Esophagus (tissue), 2 donors: ENCODE measurements at regions not wholly inside any gene's neighbourhood (a gene's known extent, or its start where the extent isn't known, plus 50 kb on each side); places are given as distances from the start of the nearest gene placed in this dataset.

ENCODE experiments used
- H3K27ac ChIP-seq, 2 donors: one replicate each; pipeline ENCODE4 v1.5.1; 2013; ENCODE audit warnings: low read depth in 2 of 2, mild to moderate bottlenecking in 2 of 2, inconsistent platforms in 1 of 2, low read length in 1 of 2, moderate library complexity in 1 of 2
- H3K27me3 ChIP-seq, 2 donors: one replicate each; pipeline ENCODE4 v1.6.1; 2013; ENCODE audit warnings: low read length in 2 of 2, control low read depth in 1 of 2, mild to moderate bottlenecking in 1 of 2; ENCODE audit not compliant: insufficient read depth in 2 of 2, control insufficient read depth in 1 of 2
- H3K36me3 ChIP-seq, 2 donors: one replicate each; pipeline ENCODE4 v1.6.1; 2013; ENCODE audit warnings: low read length in 1 of 2; ENCODE audit not compliant: control insufficient read depth in 2 of 2, insufficient read depth in 2 of 2
- H3K4me1 ChIP-seq, 2 donors: one replicate each; pipeline ENCODE4 v1.6.1; 2013; ENCODE audit warnings: low read length in 1 of 2; ENCODE audit not compliant: control insufficient read depth in 2 of 2, insufficient read depth in 2 of 2
- H3K4me3 ChIP-seq, 2 donors: one replicate each; pipeline ENCODE4 v1.5.1; 2013; ENCODE audit warnings: low read length in 2 of 2, mild to moderate bottlenecking in 2 of 2, low read depth in 1 of 2, moderate library complexity in 1 of 2
- H3K9me3 ChIP-seq, 2 donors: one replicate each; pipeline ENCODE4 v1.6.1; 2013; ENCODE audit warnings: mild to moderate bottlenecking in 2 of 2, low read depth in 1 of 2, low read length in 1 of 2, moderate library complexity in 1 of 2; ENCODE audit not compliant: control insufficient read depth in 2 of 2, insufficient read depth in 1 of 2
- WGBS, 2 donors: extraction: QIAGEN DNeasy Blood & Tissue Kit; methylation state at CpG; one replicate each; pipeline ENCODE4 v1.1.7; 2013; 5-methylcytosine and 5-hydroxymethylcytosine counted together
- donor health status: healthy with polysubstance abuse.
- donor health status: Bipolar disorder and iron deficiency.

- no peaks in the 10 kb centered on the region for H3K9me3 ChIP-seq
- H3K36me3 ChIP-seq = no peaks in the 10 kb centered on the region
- H3K27me3 ChIP-seq = no peaks in the 10 kb centered on the region
- WGBS, 2 donors = 72 to 81% methylated on average over 3 of the region's 3 CpGs
- no peak overlapping the region for H3K27ac ChIP-seq
- no peaks in the 10 kb centered on the region for H3K4me1 ChIP-seq
- H3K4me3 ChIP-seq = no peak overlapping the region
Measured at GRCh38 chr4:119731146-119731742, 102.6 kb upstream of the PDE5A start.

GRCh38 chr4:119730671-119730950 is 102.0 kb upstream of the PDE5A start:
- H3K4me1 ChIP-seq = no peaks in the 10 kb centered on the region
- H3K27me3 ChIP-seq = no peaks in the 10 kb centered on the region
- no peak overlapping the region for H3K27ac ChIP-seq
- H3K4me3 ChIP-seq = no peak overlapping the region
- no peaks in the 10 kb centered on the region for H3K9me3 ChIP-seq
- WGBS, 2 donors = 53 to 76% methylated on average over 1 of the region's 1 CpG
- no peaks in the 10 kb centered on the region for H3K36me3 ChIP-seq

- H3K27ac ChIP-seq = no peak overlapping the region
Measured at GRCh38 chr4:119729835-119730670, 101.4 kb upstream of the PDE5A start.

GRCh38 chr4:119728692-119729593 is 100.3 kb upstream of the PDE5A start:
- Histone ChIP-seq H3K4me1 (no peaks in the 10 kb centered on the region), H3K27ac (no peak overlapping the region), H3K36me3 (no peaks in the 10 kb centered on the region), H3K4me3 (no peak overlapping the region), H3K9me3 (no peaks in the 10 kb centered on the region), H3K27me3 (no peaks in the 10 kb centered on the region)
- 77 to 94% methylated on average over 2 of the region's 2 CpGs for WGBS, 2 donors

More at GRCh38 chr4:119729835-119730670, 101.4 kb upstream of the PDE5A start:
- Histone ChIP-seq H3K4me1 (no peaks in the 10 kb centered on the region), H3K9me3 (no peaks in the 10 kb centered on the region), H3K36me3 (no peaks in the 10 kb centered on the region), H3K4me3 (no peak overlapping the region), H3K27me3 (no peaks in the 10 kb centered on the region)
- WGBS, 2 donors = 48 to 51% methylated on average over 6 of the region's 6 CpGs

GRCh38 chr4:119728185-119728584 is 99.6 kb upstream of the PDE5A start:
- H3K4me3 ChIP-seq = no peak overlapping the region
- no peak overlapping the region for H3K27ac ChIP-seq
- H3K4me1 ChIP-seq = no peaks in the 10 kb centered on the region
- no peaks in the 10 kb centered on the region for H3K9me3 ChIP-seq
- WGBS, 2 donors = 62 to 65% methylated on average over 1 of the region's 1 CpG
- no peaks in the 10 kb centered on the region for H3K27me3 ChIP-seq
- no peaks in the 10 kb centered on the region for H3K36me3 ChIP-seq

- H3K4me3 ChIP-seq = no peak overlapping the region
- no peaks in the 10 kb centered on the region for H3K36me3 ChIP-seq
- no peaks in the 10 kb centered on the region for H3K9me3 ChIP-seq
- no peaks in the 10 kb centered on the region for H3K4me1 ChIP-seq
- 79 to 85% methylated on average over 1 of the region's 1 CpG for WGBS, 2 donors
- no peak overlapping the region for H3K27ac ChIP-seq
- no peaks in the 10 kb centered on the region for H3K27me3 ChIP-seq
Measured at GRCh38 chr4:119726505-119726904, 97.9 kb upstream of the PDE5A start.

GRCh38 chr4:119725688-119726330 is 97.2 kb upstream of the PDE5A start:
- Histone ChIP-seq H3K27me3 (no peaks in the 10 kb centered on the region), H3K9me3 (no peaks in the 10 kb centered on the region), H3K36me3 (no peaks in the 10 kb centered on the region), H3K4me3 (no peak overlapping the region), H3K4me1 (no peaks in the 10 kb centered on the region), H3K27ac (peak overlapping the region in 1 of 2 donors; percentile 34)
- 22% methylated on average over 3 of the region's 3 CpGs for WGBS, 2 donors

GRCh38 chr4:119725011-119725410 is 96.4 kb upstream of the PDE5A start:
- H3K27ac ChIP-seq = no peak overlapping the region
- 88 to 91% methylated on average over 6 of the region's 6 CpGs for WGBS, 2 donors
- no peaks in the 10 kb centered on the region for H3K36me3 ChIP-seq
- H3K27me3 ChIP-seq = no peaks in the 10 kb centered on the region
- H3K4me3 ChIP-seq = no peak overlapping the region
- H3K9me3 ChIP-seq = no peaks in the 10 kb centered on the region
- H3K4me1 ChIP-seq = no peaks in the 10 kb centered on the region

GRCh38 chr4:119722670-119723069 is 94.1 kb upstream of the PDE5A start:
- Histone ChIP-seq H3K27me3 (no peaks in the 10 kb centered on the region), H3K4me3 (no peak overlapping the region), H3K4me1 (no peaks in the 10 kb centered on the region), H3K9me3 (no peaks in the 10 kb centered on the region), H3K36me3 (no peaks in the 10 kb centered on the region), H3K27ac (no peak overlapping the region)
- 89% methylated on average over 1 of the region's 1 CpG for WGBS, 2 donors
